ENCODE measurements at regions not wholly inside any gene's neighbourhood (a gene's known extent, or its start where the extent isn't known, plus 50 kb on each side); places are given as distances from the start of the nearest gene placed in this dataset.

DNA sequence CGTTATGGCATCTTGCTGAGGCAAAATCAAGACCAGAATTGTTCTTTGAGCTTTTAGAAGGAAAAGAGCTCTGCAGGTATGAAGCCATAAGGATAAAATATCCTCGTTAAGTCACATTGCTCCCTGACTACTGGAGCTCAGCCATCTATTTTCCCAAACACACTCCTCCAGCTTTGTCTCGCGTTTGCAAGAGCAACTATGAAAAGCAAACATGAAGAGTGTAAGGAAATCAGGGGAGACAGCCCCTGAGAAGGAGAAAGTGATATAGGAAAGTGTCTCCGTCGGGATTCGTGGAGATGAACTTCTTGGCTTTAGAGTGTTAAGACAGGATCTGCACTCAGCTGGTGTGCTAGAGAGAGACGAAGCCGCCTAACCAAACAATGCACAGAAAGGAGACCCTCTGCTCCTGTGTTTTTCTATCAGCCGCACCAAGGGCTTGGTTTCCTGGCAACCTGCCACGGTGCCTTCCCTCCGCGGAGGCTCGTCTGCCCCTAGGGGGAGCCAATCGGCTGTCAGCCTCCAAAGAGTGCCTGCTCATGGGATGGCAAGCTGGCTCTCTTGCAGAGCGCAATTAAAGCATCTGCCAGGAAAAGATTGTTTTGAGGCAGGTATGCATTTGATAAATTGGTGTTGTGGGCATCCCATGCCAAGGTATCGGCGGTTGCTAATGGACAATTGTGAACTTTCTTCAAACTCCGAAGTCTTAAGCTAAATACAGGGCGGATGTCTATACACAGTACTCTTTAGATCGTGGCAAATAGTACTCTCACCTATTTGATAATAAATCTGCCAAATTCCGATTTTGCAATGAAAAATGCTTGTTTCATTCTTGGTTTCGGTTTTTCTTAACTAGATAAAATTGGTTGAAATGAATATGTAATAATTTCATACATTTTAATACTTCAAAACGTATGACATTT lies 603.2 kb downstream of the RNF144B start:
- H3K9me3 ChIP-seq (ENCODE audit: low read length), result no peaks in the 10 kb centered on the region
- TF ChIP-seq CTCF (IDR thresholded peaks at IDR 0.05; ENCODE audit: low read length) (peak; percentile 84), EZH2 (IDR thresholded peaks at IDR 0.05; ENCODE audit: borderline replicate concordance, low read length) (no peak)

GRCh38 chr6:18997375-18997826 lies 610.3 kb downstream of the RNF144B start:
- H2AFZ ChIP-seq (ENCODE audit: low read length), result no peak overlapping the region
- no peaks in the 10 kb centered on the region for H4K20me1 ChIP-seq (ENCODE audit: insufficient read depth, low read length)
- H3K4me2 ChIP-seq (ENCODE audit: low read length), result no peak overlapping the region
- H3K9me2 ChIP-seq (ENCODE audit: low read depth, low read length), result no peaks in the 10 kb centered on the region
- H3K36me3 ChIP-seq (ENCODE audit: insufficient read depth, low read length), result no peaks in the 10 kb centered on the region
- H3K9ac ChIP-seq (ENCODE audit: low read length), result no peak overlapping the region
- no peaks in the 10 kb centered on the region for H3K27me3 ChIP-seq (ENCODE audit: insufficient read depth, low read length)
- no peak overlapping the region for H3K27ac ChIP-seq (ENCODE audit: low read depth, low read length, poor library complexity, severe bottlenecking)
- no peaks in the 10 kb centered on the region for H3F3A ChIP-seq (ENCODE audit: insufficient read depth, low read length)
- no peaks in the 10 kb centered on the region for H3K4me1 ChIP-seq (ENCODE audit: insufficient read depth, low read length, severe bottlenecking)
- H3K4me3 ChIP-seq (ENCODE audit: low read depth, low read length, poor library complexity, severe bottlenecking), result no peak overlapping the region
- no peaks in the 10 kb centered on the region for H3K79me2 ChIP-seq (ENCODE audit: insufficient read depth, low read length)
- H3K9me3 ChIP-seq (ENCODE audit: low read length), result no peaks in the 10 kb centered on the region
- TF ChIP-seq EZH2 (IDR thresholded peaks at IDR 0.05; ENCODE audit: borderline replicate concordance, low read length) (no peak), CTCF (IDR thresholded peaks at IDR 0.05; ENCODE audit: low read length) (peak; percentile 73)

More for the DNA sequence above, 603.2 kb downstream of the RNF144B start:
- Histone ChIP-seq H3K4me2 (ENCODE audit: low read length) (no peak overlapping the region), H4K20me1 (ENCODE audit: insufficient read depth, low read length) (no peaks in the 10 kb centered on the region), H3K4me3 (ENCODE audit: low read depth, low read length, poor library complexity, severe bottlenecking) (no peak overlapping the region), H3K27me3 (ENCODE audit: insufficient read depth, low read length) (no peaks in the 10 kb centered on the region), H3K27ac (ENCODE audit: low read depth, low read length, poor library complexity, severe bottlenecking) (no peak overlapping the region), H3K9ac (ENCODE audit: low read length) (no peak overlapping the region), H3K9me2 (ENCODE audit: low read depth, low read length) (no peaks in the 10 kb centered on the region), H3K36me3 (ENCODE audit: insufficient read depth, low read length) (no peaks in the 10 kb centered on the region), H3F3A (ENCODE audit: insufficient read depth, low read length) (no peaks in the 10 kb centered on the region), H2AFZ (ENCODE audit: low read length) (no peak overlapping the region), H3K4me1 (ENCODE audit: insufficient read depth, low read length, severe bottlenecking) (no peaks in the 10 kb centered on the region), H3K79me2 (ENCODE audit: insufficient read depth, low read length) (no peaks in the 10 kb centered on the region)

DNA sequence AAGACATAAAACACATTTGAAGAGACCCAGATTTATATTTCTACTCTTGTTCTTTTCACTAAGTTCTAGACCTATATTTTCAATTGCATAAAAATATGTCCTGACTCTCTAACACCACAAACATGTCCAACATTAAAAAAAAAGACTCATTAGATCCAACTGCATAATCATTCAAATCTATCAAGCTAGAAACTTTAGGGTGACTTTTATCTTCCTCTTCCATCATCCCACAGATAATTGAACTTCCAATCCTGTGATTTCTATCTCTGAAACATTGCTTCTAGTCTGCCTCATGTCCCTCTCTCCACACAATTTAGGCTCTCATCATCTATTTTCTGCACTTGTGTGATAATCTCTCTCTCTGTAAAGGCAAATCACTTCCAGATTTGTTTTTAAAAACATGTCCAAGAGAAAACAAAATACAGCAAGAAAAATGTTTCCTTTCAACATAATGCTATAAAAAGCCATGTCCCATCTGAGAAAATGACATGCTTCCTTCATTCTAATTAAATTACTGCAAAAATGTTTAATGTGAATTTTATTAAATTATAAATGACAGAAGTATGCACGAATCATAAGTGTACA lies 615.9 kb downstream of the RNF144B start:
- no peak for TF ChIP-seq CTCF (IDR thresholded peaks at IDR 0.05; ENCODE audit: low read length)
- TF ChIP-seq EZH2 (IDR thresholded peaks at IDR 0.05; ENCODE audit: borderline replicate concordance, low read length), result no peak
- Histone ChIP-seq H4K20me1 (ENCODE audit: insufficient read depth, low read length) (no peaks in the 10 kb centered on the region), H3K9ac (ENCODE audit: low read length) (no peak overlapping the region), H3K9me2 (ENCODE audit: low read depth, low read length) (no peaks in the 10 kb centered on the region), H3K4me2 (ENCODE audit: low read length) (no peak overlapping the region), H3K9me3 (ENCODE audit: low read length) (no peaks in the 10 kb centered on the region), H3F3A (ENCODE audit: insufficient read depth, low read length) (no peaks in the 10 kb centered on the region), H3K27ac (ENCODE audit: low read depth, low read length, poor library complexity, severe bottlenecking) (no peak overlapping the region), H3K36me3 (ENCODE audit: insufficient read depth, low read length) (no peaks in the 10 kb centered on the region), H3K4me1 (ENCODE audit: insufficient read depth, low read length, severe bottlenecking) (no peaks in the 10 kb centered on the region), H3K4me3 (ENCODE audit: low read depth, low read length, poor library complexity, severe bottlenecking) (no peak overlapping the region), H3K79me2 (ENCODE audit: insufficient read depth, low read length) (no peaks in the 10 kb centered on the region), H2AFZ (ENCODE audit: low read length) (no peak overlapping the region), H3K27me3 (ENCODE audit: insufficient read depth, low read length) (0 out of 2 replicates have a peak, but pooled peaks cover 4% of the 10 kb centered on the region)

All from OCI-LY1 (cell line).